Vagina (tissue), 2 donors: ENCODE measurements at regions not wholly inside any gene's neighbourhood (a gene's known extent, or its start where the extent isn't known, plus 50 kb on each side); places are given as distances from the start of the nearest gene placed in this dataset.
A peak's percentile ranks its signal among the peaks of the same experiment; 100 is the strongest.

Experiments used
- DNase-seq, 2 donors: peaks; one replicate each; pipeline ENCODE4 v3.0.0-alpha.2; 2017; ENCODE audit errors: extremely low spot score in 2 of 2
- H3K27ac ChIP-seq: fragments of 200-600 bp; sonication (generic); one replicate; pipeline ENCODE4 v1.5.1; 2019
- H3K27me3 ChIP-seq: fragments of 200-600 bp; sonication (generic); one replicate; pipeline ENCODE4 v1.5.1; 2019
- H3K36me3 ChIP-seq, 2 donors: fragments of 200-600 bp; sonication (generic); one replicate each; pipeline ENCODE4 v1.5.1; 2017 to 2019
- H3K4me1 ChIP-seq: fragments of 200-600 bp; sonication (generic); one replicate; pipeline ENCODE4 v1.5.1; 2019
- H3K4me3 ChIP-seq, 2 donors: fragments of 200-600 bp; sonication (generic); 1 replicate in 1 of 2; 2 replicates in 1 of 2; pipeline ENCODE4 v1.5.1; 2016 to 2019
- H3K9me3 ChIP-seq: fragments of 200-600 bp; sonication (generic); one replicate; pipeline ENCODE4 v1.5.1; 2019
- CTCF ChIP-seq, 3 experiments: fragments of 450-650 bp in 2 of 3; fragments of 200-600 bp in 1 of 3; sonication (generic) in 1 of 3; IDR thresholded peaks; one replicate each; pipeline ENCODE4 v1.5.1; 2017 to 2019; ENCODE audit warnings: antibody characterized with exemption in 3 of 3, mild to moderate bottlenecking in 2 of 3, moderate library complexity in 2 of 3
- POLR2A ChIP-seq, 2 donors: fragments of 450-650 bp; IDR thresholded peaks; one replicate each; pipeline ENCODE4 v1.6.1; 2017; ENCODE audit warnings: antibody characterized with exemption in 2 of 2, mild to moderate bottlenecking in 2 of 2, moderate library complexity in 2 of 2
- POLR2AphosphoS5 ChIP-seq, 2 donors: sonication (generic); formaldehyde crosslinking; IDR thresholded peaks; one replicate each; pipeline ENCODE4 v1.9.0; 2017; ENCODE audit warnings: antibody characterized with exemption in 2 of 2, mild to moderate bottlenecking in 2 of 2, low read depth in 1 of 2; ENCODE audit not compliant: insufficient read depth in 1 of 2
- intact Hi-C: fragments of 100-400 bp; cut with DNase I; formaldehyde crosslinking; loops from one replicate; pipeline ENCODE4 v1.15.1; 2023

GRCh38 chr10:31615129-31615528, 296.1 kb downstream of the ZEB1 start:
- no peak overlapping the region for H3K4me3 ChIP-seq
- peaks cover 12% of the 10 kb centered on the region for H3K4me1 ChIP-seq
- H3K36me3 ChIP-seq, result no peaks in the 10 kb centered on the region
- no peak overlapping the region for H3K27ac ChIP-seq
- intact Hi-C loops, result no loop called here
- no peaks in the 10 kb centered on the region for H3K27me3 ChIP-seq
- no peaks in the 10 kb centered on the region for H3K9me3 ChIP-seq
- TF ChIP-seq POLR2AphosphoS5 (IDR thresholded peaks at IDR 0.05; ENCODE audit: insufficient read depth in 1 of 2, low read depth in 1 of 2) (no peak), CTCF (IDR thresholded peaks at IDR 0.05) (no peak), POLR2A (IDR thresholded peaks at IDR 0.05) (no peak)
- DNase-seq, result no peak

GRCh38 chr10:31614611-31615010, 295.6 kb downstream of the ZEB1 start:
- H3K4me1 ChIP-seq, result peaks cover 7% of the 10 kb centered on the region
- H3K9me3 ChIP-seq, result no peaks in the 10 kb centered on the region
- no peaks in the 10 kb centered on the region for H3K27me3 ChIP-seq
- TF ChIP-seq CTCF (IDR thresholded peaks at IDR 0.05) (no peak), POLR2A (IDR thresholded peaks at IDR 0.05) (no peak), POLR2AphosphoS5 (IDR thresholded peaks at IDR 0.05; ENCODE audit: insufficient read depth in 1 of 2, low read depth in 1 of 2) (no peak)
- H3K36me3 ChIP-seq, result no peaks in the 10 kb centered on the region
- intact Hi-C loops, result no loop called here
- no peak overlapping the region for H3K27ac ChIP-seq
- no peak for DNase-seq
- no peak overlapping the region for H3K4me3 ChIP-seq

- DNase-seq, result no peak
- Histone ChIP-seq H3K27ac (no peak overlapping the region), H3K4me3 (no peak overlapping the region), H3K36me3 (no peaks in the 10 kb centered on the region), H3K4me1 (no peaks in the 10 kb centered on the region), H3K9me3 (no peaks in the 10 kb centered on the region), H3K27me3 (no peaks in the 10 kb centered on the region)
- TF ChIP-seq POLR2AphosphoS5 (IDR thresholded peaks at IDR 0.05; ENCODE audit: insufficient read depth in 1 of 2, low read depth in 1 of 2) (no peak), POLR2A (IDR thresholded peaks at IDR 0.05) (no peak), CTCF (IDR thresholded peaks at IDR 0.05) (no peak)
- intact Hi-C loops, result no loop called here
Measured at GRCh38 chr10:31612082-31612481, 293.1 kb downstream of the ZEB1 start.

- Histone ChIP-seq H3K4me1 (peaks cover 6% of the 10 kb centered on the region), H3K9me3 (no peaks in the 10 kb centered on the region)
- intact Hi-C loops, result no loop called here
Measured at GRCh38 chr10:31611161-31611560, 292.1 kb downstream of the ZEB1 start.

GRCh38 chr10:31607481-31607880, 288.5 kb downstream of the ZEB1 start:
- intact Hi-C loops, result no loop called here
- Histone ChIP-seq H3K27ac (no peak overlapping the region), H3K4me3 (no peak overlapping the region), H3K27me3 (no peaks in the 10 kb centered on the region), H3K36me3 (no peaks in the 10 kb centered on the region), H3K4me1 (peaks cover 35% of the 10 kb centered on the region), H3K9me3 (no peaks in the 10 kb centered on the region)
- no peak for DNase-seq
- TF ChIP-seq POLR2A (IDR thresholded peaks at IDR 0.05) (no peak), CTCF (IDR thresholded peaks at IDR 0.05) (no peak), POLR2AphosphoS5 (IDR thresholded peaks at IDR 0.05; ENCODE audit: insufficient read depth in 1 of 2, low read depth in 1 of 2) (no peak)

More at GRCh38 chr10:31611161-31611560, 292.1 kb downstream of the ZEB1 start:
- H3K27me3 ChIP-seq, result no peaks in the 10 kb centered on the region
- TF ChIP-seq POLR2AphosphoS5 (IDR thresholded peaks at IDR 0.05; ENCODE audit: insufficient read depth in 1 of 2, low read depth in 1 of 2) (no peak), POLR2A (IDR thresholded peaks at IDR 0.05) (no peak), CTCF (IDR thresholded peaks at IDR 0.05) (no peak)
- H3K27ac ChIP-seq, result no peak overlapping the region
- H3K36me3 ChIP-seq, result no peaks in the 10 kb centered on the region
- DNase-seq, result peak in 1 of 2 donors; percentile 20
- H3K4me3 ChIP-seq, result no peak overlapping the region
